ENCODE measurements at regions not wholly inside any gene's neighbourhood (a gene's known extent, or its start where the extent isn't known, plus 50 kb on each side); places are given as distances from the start of the nearest gene placed in this dataset.

DNA sequence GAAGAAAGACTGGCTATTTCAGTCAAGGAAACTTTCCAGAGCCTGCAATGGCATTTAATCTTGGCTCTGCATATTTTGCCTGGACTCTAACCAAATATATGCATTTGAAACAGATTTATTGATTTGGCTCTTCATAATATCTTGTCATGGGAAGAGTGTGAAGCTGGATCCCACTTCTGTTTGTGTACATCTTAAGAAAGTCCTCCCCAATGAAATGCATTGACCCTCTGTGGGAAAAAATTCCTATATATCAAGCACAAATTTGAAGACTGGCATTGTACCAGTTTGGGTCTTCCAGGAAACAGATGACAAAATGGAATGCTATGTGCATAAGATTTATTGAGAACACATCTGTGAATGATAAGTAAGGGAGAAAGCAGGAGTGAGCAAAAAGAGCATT is 897.3 kb upstream of the TENM3 start:
- peaks cover 4% of the 10 kb centered on the region for H3K9me3 ChIP-seq (ENCODE audit: control insufficient read depth, low read length)
- H3K27ac ChIP-seq (ENCODE audit: low read depth, low read length, severe bottlenecking) = no peak overlapping the region
- H3K4me3 ChIP-seq (ENCODE audit: extremely low read depth, insufficient read depth, low read length, poor library complexity, severe bottlenecking) = no peak overlapping the region
- no peaks in the 10 kb centered on the region for H3K4me1 ChIP-seq (ENCODE audit: control insufficient read depth, insufficient read depth, low read length, poor library complexity, severe bottlenecking)
- H3K36me3 ChIP-seq (ENCODE audit: control insufficient read depth, insufficient read depth, low read length) = no peaks in the 10 kb centered on the region

DNA sequence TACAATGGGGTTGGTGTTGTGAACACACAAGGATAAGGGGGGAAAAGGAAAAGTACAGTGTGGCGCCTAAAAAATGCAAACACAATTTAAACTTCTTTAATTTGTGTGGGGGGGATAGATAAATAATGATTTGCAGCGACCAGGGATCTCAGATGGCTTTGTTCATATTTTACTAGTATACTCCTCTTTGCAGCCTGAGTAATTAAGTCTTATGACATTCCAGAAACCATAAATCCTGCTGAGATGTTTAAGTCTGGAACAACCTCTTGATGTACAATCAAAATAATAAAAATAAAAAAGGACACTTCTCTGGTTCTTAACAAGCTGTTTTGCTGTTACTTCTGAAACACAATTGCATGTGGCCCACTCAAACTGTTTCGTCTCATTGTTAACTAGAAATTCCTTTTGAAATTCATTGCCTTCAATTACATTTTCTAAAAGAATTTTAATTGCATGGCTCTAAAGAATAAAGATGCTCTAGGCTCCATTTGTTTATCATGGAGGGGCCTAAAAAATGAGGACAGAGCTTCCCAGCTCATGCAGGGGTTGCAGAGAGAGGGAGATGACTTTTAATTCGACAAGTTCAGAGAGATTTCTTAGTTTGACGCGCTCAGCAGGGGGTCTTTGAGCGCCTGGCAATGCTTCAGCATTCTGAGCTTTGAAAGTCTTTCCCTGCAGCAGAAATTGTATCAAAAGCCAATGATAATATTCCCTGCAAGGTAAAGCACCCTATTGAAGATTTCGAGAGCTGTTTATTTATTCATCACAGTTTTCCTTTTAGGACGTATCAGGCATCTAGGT is 892.4 kb upstream of the TENM3 start:
- Histone ChIP-seq H3K4me3 (ENCODE audit: extremely low read depth, insufficient read depth, low read length, poor library complexity, severe bottlenecking) (no peak overlapping the region), H3K9me3 (ENCODE audit: control insufficient read depth, low read length) (no peaks in the 10 kb centered on the region), H3K27ac (ENCODE audit: low read depth, low read length, severe bottlenecking) (no peak overlapping the region), H3K4me1 (ENCODE audit: control insufficient read depth, insufficient read depth, low read length, poor library complexity, severe bottlenecking) (no peaks in the 10 kb centered on the region), H3K36me3 (ENCODE audit: control insufficient read depth, insufficient read depth, low read length) (no peaks in the 10 kb centered on the region)
- WGBS, 2 experiments (ENCODE audit: insufficient coverage in 2 of 2) = 41 to 48% methylated on average over 5 to 6 of the region's 9 CpGs

DNA sequence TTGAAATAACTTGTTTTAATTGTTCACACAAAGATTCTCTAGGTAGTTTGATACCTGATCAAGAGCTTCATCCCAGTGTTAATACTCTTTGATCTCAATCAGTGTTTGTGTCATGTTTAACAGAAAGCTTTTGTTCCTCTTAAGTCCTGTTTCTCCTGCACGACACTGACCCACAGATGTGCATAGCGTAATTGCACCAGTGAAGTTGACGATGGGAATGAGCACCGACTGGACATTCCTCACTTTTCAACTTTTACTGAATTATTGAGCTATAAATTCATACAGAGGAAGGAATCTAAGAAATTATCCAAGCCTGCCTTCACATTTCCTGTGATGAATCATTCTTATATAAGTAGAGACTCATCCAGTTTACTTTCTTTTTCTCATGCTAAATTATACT is 878.7 kb upstream of the TENM3 start:
- no peaks in the 10 kb centered on the region for H3K4me1 ChIP-seq (ENCODE audit: control insufficient read depth, insufficient read depth, low read length, poor library complexity, severe bottlenecking)
- H3K4me3 ChIP-seq (ENCODE audit: extremely low read depth, insufficient read depth, low read length, poor library complexity, severe bottlenecking) = no peak overlapping the region
- 83 to 86% methylated on average over 1 to 2 of the region's 4 CpGs for WGBS, 2 experiments (ENCODE audit: insufficient coverage in 2 of 2)
- no peak overlapping the region for H3K27ac ChIP-seq (ENCODE audit: low read depth, low read length, severe bottlenecking)
- no peaks in the 10 kb centered on the region for H3K9me3 ChIP-seq (ENCODE audit: control insufficient read depth, low read length)
- no peaks in the 10 kb centered on the region for H3K36me3 ChIP-seq (ENCODE audit: control insufficient read depth, insufficient read depth, low read length)

DNA sequence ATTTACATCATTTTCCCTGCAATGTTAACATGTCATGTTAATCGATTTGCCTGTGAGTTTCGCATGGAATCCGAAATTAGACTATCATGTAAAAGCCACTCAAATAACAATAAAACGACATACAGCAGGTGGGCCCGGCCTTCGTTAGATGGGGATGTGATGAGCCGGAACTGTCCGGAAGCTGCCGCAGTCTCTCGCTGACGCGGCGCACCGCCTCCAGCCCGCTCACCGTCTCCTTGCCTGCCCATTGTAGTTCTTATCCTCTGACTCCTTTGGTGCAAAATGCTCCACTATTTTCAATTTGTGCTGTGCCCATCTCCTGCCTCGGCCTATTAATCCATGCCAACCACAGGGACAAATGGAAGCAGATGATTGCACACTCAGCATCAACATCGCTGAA is 877.5 kb upstream of the TENM3 start:
- 92 to 97% methylated on average over 16 of the region's 18 CpGs for WGBS, 2 experiments (ENCODE audit: insufficient coverage in 2 of 2)
- no peaks in the 10 kb centered on the region for H3K9me3 ChIP-seq (ENCODE audit: control insufficient read depth, low read length)

DNA sequence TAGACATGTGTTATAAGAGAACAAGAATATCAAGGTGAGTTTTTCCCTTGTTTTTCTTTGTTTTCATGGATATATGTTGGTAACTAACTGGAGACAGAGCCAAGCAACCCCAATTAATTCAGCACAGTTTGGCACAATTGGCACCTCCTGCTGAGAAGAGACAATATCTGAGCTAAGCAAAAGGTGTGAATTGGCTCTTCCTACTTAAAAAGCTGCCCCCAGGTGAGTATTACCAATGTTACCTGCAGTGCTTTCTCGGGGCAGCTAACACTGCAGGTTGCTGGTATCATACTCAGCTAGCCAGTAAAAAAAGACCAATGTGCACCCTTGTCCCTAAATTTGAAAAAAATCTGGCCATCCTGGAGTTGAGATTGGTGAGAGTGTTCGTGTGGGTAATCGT is 871.2 kb upstream of the TENM3 start:
- H3K4me3 ChIP-seq (ENCODE audit: extremely low read depth, insufficient read depth, low read length, poor library complexity, severe bottlenecking) = no peak overlapping the region
- no peaks in the 10 kb centered on the region for H3K9me3 ChIP-seq (ENCODE audit: control insufficient read depth, low read length)
- no peak overlapping the region for H3K27ac ChIP-seq (ENCODE audit: low read depth, low read length, severe bottlenecking)
- 73 to 82% methylated on average over 3 of the region's 3 CpGs for WGBS, 2 experiments (ENCODE audit: insufficient coverage in 2 of 2)
- H3K4me1 ChIP-seq (ENCODE audit: control insufficient read depth, insufficient read depth, low read length, poor library complexity, severe bottlenecking) = no peaks in the 10 kb centered on the region
- H3K36me3 ChIP-seq (ENCODE audit: control insufficient read depth, insufficient read depth, low read length) = no peaks in the 10 kb centered on the region

More for the DNA sequence above, 877.5 kb upstream of the TENM3 start:
- no peaks in the 10 kb centered on the region for H3K4me1 ChIP-seq (ENCODE audit: control insufficient read depth, insufficient read depth, low read length, poor library complexity, severe bottlenecking)
- no peaks in the 10 kb centered on the region for H3K36me3 ChIP-seq (ENCODE audit: control insufficient read depth, insufficient read depth, low read length)
- H3K4me3 ChIP-seq (ENCODE audit: extremely low read depth, insufficient read depth, low read length, poor library complexity, severe bottlenecking) = no peak overlapping the region
- H3K27ac ChIP-seq (ENCODE audit: low read depth, low read length, severe bottlenecking) = no peak overlapping the region

DNA sequence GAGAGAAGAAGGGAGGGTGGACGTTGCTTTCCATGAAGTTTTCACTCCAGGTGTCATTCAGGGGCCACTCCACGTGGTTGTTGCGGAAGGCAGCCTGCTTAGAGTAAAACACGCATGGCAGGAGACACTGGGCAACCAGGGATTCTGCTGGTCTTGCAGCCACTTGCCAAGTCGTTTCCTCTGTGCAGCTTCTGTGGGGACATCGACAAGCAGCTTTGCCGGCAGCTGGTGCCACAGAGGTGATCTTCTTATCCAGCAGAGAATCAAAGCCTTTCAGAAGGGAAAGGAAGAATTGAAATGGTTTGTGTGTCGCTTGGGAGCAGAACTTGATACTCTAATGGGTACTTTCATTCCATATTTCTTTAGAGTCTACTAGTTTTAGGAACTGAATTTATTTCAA is 867.1 kb upstream of the TENM3 start:
- no peaks in the 10 kb centered on the region for H3K9me3 ChIP-seq (ENCODE audit: control insufficient read depth, low read length)
- 74 to 77% methylated on average over 7 of the region's 8 CpGs for WGBS, 2 experiments (ENCODE audit: insufficient coverage in 2 of 2)
- H3K4me3 ChIP-seq (ENCODE audit: extremely low read depth, insufficient read depth, low read length, poor library complexity, severe bottlenecking) = no peak overlapping the region
- no peak overlapping the region for H3K27ac ChIP-seq (ENCODE audit: low read depth, low read length, severe bottlenecking)
- no peaks in the 10 kb centered on the region for H3K36me3 ChIP-seq (ENCODE audit: control insufficient read depth, insufficient read depth, low read length)
- no peaks in the 10 kb centered on the region for H3K4me1 ChIP-seq (ENCODE audit: control insufficient read depth, insufficient read depth, low read length, poor library complexity, severe bottlenecking)

DNA sequence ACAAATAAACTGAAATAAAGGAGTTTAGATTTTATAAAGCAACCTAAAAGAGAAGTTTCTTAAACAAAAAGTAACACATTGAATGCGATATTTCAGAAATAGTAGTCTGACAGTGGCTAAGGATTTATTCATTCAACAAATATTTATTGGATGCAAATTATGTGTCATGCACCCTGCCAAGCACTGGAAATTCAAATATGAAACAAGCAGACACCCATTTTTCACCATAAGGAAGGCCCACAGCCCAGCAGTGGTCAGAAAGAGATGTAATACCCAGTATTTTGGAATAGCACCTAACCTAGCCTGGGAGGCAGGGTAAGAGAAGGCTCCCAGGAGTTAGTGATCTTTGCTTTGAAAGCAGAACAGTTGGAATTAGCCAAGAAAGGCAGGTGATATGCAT is 855.1 kb upstream of the TENM3 start:
- no peak overlapping the region for H3K27ac ChIP-seq (ENCODE audit: low read depth, low read length, severe bottlenecking)
- H3K4me1 ChIP-seq (ENCODE audit: control insufficient read depth, insufficient read depth, low read length, poor library complexity, severe bottlenecking) = no peaks in the 10 kb centered on the region
- H3K36me3 ChIP-seq (ENCODE audit: control insufficient read depth, insufficient read depth, low read length) = no peaks in the 10 kb centered on the region
- no peak overlapping the region for H3K4me3 ChIP-seq (ENCODE audit: extremely low read depth, insufficient read depth, low read length, poor library complexity, severe bottlenecking)
- no CpG with 5 or more reads among the region's 1 CpG for WGBS, 2 experiments (ENCODE audit: insufficient coverage in 2 of 2)
- no peaks in the 10 kb centered on the region for H3K9me3 ChIP-seq (ENCODE audit: control insufficient read depth, low read length)

DNA sequence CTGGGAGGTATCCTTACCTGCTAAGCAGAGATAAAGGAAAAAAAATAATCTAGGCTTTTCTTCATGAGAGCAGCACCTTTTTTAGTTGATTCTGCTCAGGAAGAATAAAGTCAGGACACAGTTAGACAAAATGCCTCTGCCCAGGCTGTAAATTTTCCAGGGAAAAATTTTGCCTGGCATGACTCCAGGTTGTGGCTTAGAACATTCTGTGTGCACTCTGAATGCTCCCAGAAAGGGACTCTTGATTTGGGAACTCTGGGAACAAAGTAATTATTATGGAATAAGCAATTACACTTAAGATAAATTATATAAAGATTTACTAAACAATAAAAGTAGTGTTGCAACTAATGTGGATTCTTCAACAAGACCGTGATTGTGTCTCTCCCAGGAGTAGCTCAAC is 826.2 kb upstream of the TENM3 start:
- Histone ChIP-seq H3K9me3 (ENCODE audit: control insufficient read depth, low read length) (no peaks in the 10 kb centered on the region), H3K4me1 (ENCODE audit: control insufficient read depth, insufficient read depth, low read length, poor library complexity, severe bottlenecking) (no peaks in the 10 kb centered on the region), H3K4me3 (ENCODE audit: extremely low read depth, insufficient read depth, low read length, poor library complexity, severe bottlenecking) (no peak overlapping the region), H3K36me3 (ENCODE audit: control insufficient read depth, insufficient read depth, low read length) (no peaks in the 10 kb centered on the region), H3K27ac (ENCODE audit: low read depth, low read length, severe bottlenecking) (no peak overlapping the region)
- 100% methylated on average over 1 of the region's 1 CpG; no CpG with 5 or more reads in 1 of the 2 experiments for WGBS, 2 experiments (ENCODE audit: insufficient coverage in 2 of 2)

DNA sequence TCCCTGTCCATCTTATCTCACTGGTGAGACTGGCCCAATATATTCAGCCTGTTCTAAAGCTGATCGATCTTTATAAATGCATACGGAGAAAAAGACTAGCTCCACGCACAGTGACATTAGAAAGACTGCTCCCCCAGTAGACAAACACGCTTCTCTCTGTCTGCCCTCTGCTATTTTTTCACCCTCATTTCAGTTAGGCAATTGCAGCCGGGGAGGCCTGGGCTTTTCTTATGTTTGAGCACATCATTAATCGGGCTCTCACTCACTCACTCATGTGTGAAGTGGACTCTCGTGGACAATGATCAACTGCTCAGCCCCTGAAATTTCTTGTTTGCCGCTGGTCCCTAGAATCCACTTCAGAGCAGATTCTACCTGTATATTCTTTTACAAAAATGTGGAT is 824.7 kb upstream of the TENM3 start:
- H3K27ac ChIP-seq (ENCODE audit: low read depth, low read length, severe bottlenecking) = no peak overlapping the region
- no peak overlapping the region for H3K4me3 ChIP-seq (ENCODE audit: extremely low read depth, insufficient read depth, low read length, poor library complexity, severe bottlenecking)
- WGBS, 2 experiments (ENCODE audit: insufficient coverage in 2 of 2) = 88 to 93% methylated on average over 6 to 7 of the region's 8 CpGs
- H3K4me1 ChIP-seq (ENCODE audit: control insufficient read depth, insufficient read depth, low read length, poor library complexity, severe bottlenecking) = no peaks in the 10 kb centered on the region
- no peaks in the 10 kb centered on the region for H3K9me3 ChIP-seq (ENCODE audit: control insufficient read depth, low read length)
- no peaks in the 10 kb centered on the region for H3K36me3 ChIP-seq (ENCODE audit: control insufficient read depth, insufficient read depth, low read length)

DNA sequence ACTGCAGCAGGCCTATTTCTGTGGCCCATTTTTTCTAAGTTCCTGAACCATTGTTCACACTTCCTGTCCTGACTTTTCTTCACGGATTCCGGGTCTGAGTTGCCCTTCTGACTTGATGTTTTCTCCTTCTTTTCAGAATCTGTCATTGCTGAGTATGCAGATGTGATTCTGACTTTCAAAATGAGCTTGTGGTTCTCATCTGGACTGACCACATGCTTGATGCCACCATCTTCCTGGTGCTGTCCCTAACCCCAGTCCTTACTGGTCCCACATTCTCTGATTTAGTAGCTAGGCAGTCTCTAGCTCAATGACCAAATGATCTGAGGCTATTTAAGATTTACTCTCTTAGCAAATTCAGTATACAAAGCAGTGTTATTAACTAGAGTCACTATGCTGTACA is 822.3 kb upstream of the TENM3 start:
- Histone ChIP-seq H3K9me3 (ENCODE audit: control insufficient read depth, low read length) (no peaks in the 10 kb centered on the region), H3K36me3 (ENCODE audit: control insufficient read depth, insufficient read depth, low read length) (no peaks in the 10 kb centered on the region), H3K4me3 (ENCODE audit: extremely low read depth, insufficient read depth, low read length, poor library complexity, severe bottlenecking) (no peak overlapping the region), H3K4me1 (ENCODE audit: control insufficient read depth, insufficient read depth, low read length, poor library complexity, severe bottlenecking) (no peaks in the 10 kb centered on the region), H3K27ac (ENCODE audit: low read depth, low read length, severe bottlenecking) (no peak overlapping the region)
- WGBS, 2 experiments (ENCODE audit: insufficient coverage in 2 of 2) = 85% methylated on average over 2 of the region's 2 CpGs; no CpG with 5 or more reads in 1 of the 2 experiments

DNA sequence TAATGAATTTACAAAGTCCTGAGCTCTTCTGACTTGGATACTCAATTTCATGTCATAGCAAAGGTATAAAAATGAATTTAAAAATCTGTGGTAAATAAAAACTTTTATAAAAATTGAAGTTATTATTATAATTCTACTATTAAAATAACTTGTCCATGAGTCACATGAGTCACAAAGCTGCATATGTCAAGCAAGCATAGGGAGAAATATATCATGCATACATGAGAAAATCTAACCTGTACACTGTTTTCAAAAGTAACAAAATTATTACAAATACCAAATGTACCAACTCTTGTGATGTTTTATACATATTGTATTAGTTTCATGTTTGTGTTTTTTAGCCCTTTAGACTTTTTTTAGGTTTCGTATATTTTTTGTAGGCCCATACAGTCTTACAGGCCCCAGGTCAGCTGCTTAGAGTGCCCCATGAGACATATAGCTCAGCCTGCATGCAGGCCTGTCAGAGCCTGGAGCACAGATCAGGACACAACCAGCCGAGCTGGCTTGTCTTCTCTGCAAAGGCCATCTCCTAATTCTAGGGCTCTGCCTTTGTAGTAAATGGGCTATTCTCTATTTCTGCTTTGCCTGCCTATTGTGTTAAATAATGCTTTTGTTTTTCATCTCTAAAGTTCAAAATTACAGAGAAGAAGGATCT is 818.7 kb upstream of the TENM3 start:
- no peak overlapping the region for H3K27ac ChIP-seq (ENCODE audit: low read depth, low read length, severe bottlenecking)
- H3K9me3 ChIP-seq (ENCODE audit: control insufficient read depth, low read length) = no peaks in the 10 kb centered on the region
- H3K36me3 ChIP-seq (ENCODE audit: control insufficient read depth, insufficient read depth, low read length) = no peaks in the 10 kb centered on the region
- H3K4me1 ChIP-seq (ENCODE audit: control insufficient read depth, insufficient read depth, low read length, poor library complexity, severe bottlenecking) = no peaks in the 10 kb centered on the region
- H3K4me3 ChIP-seq (ENCODE audit: extremely low read depth, insufficient read depth, low read length, poor library complexity, severe bottlenecking) = no peak overlapping the region
- WGBS, 2 experiments (ENCODE audit: insufficient coverage in 2 of 2) = 89 to 92% methylated on average over 2 of the region's 2 CpGs

Data from mesodermal cell (in vitro differentiated cells).